ENCODE measurements at regions not wholly inside any gene's neighbourhood (a gene's known extent, or its start where the extent isn't known, plus 50 kb on each side); places are given as distances from the start of the nearest gene placed in this dataset.

DNA sequence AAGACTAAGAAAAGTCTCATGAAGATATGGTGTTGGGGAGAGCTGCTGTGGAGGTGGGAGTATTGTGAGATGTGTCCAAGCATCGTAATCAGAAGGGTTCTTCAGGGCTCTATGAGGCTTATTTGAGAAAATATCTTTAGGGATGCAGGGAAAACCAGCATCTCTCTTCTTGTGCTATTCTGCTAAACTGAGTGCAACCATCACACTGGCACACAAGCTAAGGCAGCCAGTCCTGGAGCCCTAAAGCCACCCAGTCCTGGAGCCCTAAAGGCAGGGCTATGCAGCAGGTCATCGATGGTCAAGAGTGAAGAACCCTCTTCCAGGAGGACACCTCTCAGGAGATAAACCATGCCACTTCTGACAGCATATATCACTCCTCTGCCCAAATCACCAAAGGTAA lies 445.2 kb upstream of the MIR17HG start:
- no peak for DNase-seq (ENCODE audit: low read depth)
- TF ChIP-seq, protein P1, sequence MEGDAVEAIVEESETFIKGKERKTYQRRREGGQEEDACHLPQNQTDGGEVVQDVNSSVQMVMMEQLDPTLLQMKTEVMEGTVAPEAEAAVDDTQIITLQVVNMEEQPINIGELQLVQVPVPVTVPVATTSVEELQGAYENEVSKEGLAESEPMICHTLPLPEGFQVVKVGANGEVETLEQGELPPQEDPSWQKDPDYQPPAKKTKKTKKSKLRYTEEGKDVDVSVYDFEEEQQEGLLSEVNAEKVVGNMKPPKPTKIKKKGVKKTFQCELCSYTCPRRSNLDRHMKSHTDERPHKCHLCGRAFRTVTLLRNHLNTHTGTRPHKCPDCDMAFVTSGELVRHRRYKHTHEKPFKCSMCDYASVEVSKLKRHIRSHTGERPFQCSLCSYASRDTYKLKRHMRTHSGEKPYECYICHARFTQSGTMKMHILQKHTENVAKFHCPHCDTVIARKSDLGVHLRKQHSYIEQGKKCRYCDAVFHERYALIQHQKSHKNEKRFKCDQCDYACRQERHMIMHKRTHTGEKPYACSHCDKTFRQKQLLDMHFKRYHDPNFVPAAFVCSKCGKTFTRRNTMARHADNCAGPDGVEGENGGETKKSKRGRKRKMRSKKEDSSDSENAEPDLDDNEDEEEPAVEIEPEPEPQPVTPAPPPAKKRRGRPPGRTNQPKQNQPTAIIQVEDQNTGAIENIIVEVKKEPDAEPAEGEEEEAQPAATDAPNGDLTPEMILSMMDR (conservative IDR thresholded peaks at IDR 0.05; ENCODE audit: low read depth, low read length) = no peak

DNA sequence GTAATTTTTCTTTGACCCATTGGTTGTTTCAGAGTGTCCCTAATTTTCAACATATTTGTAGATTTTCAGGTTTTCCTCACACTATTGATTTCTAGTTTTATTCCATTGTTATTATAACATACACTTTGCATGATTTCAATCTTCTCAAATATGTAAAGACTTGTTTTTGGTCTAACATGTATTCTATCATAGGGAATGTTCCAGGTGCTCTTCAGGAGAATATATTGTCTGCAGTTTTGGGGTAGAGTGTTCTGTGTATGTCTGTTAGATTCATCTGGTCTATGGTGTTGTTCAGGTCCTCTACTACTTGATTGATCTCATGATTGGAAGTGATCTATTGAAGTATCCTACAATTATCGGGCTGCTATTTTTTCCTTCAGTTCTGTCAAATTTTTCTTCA lies 440.9 kb upstream of the MIR17HG start:
- TF ChIP-seq, protein P1 (conservative IDR thresholded peaks at IDR 0.05; ENCODE audit: low read depth, low read length) = no peak
- DNase-seq (ENCODE audit: low read depth) = no peak
- H3K4me3 ChIP-seq (ENCODE audit: low read depth, low read length) = no peak overlapping the region

More for the DNA sequence above, 445.2 kb upstream of the MIR17HG start:
- H3K4me3 ChIP-seq (ENCODE audit: low read depth, low read length) = no peak overlapping the region

DNA sequence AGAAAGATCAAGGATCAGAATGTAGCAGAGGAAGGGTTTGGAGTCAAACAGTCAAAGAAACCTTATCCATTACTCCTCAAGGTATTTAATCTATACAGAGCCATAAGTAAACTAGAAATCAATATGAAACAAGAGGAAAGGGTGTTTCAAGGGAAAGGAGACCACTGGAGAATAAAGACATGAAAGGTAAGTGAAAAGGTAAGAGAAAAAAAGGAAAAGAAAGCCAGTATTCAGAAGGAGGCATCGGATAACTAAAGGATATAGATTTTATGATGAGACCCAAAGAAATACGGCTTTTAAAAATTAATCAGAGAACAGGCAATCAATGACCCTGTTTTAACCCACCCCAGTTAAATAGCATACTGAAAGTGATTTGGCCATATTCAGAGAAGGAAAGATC lies 438.7 kb upstream of the MIR17HG start:
- TF ChIP-seq, protein P1 (conservative IDR thresholded peaks at IDR 0.05; ENCODE audit: low read depth, low read length) = no peak
- DNase-seq (ENCODE audit: low read depth) = no peak

DNA sequence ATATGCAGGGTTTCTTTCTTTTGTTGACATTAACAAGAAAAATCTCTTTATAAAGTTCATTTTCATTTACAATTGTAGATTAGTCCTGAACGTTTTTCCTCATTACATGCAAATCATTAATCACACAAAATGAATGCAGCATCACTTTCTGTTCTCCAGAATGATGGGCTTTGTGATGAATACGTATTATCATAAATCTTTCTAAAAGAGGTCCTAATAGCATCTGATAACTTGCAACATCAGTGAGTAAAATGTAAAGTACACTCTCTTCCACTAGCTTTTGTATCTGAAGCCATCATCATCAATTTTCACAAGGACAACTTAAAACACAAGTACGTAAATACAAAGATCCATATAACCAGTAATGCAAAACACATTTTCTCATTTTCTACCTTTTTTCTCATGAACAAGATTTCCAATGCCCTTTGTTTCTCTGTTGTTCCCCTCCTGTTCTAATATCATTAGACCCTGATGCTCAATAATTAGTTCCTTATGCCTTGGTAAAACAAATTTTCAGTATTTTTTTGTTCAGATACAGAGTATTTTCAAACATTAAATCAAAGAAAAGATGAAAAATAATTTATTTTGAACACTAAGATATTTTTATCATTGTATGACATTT lies 437.4 kb upstream of the MIR17HG start:
- TF ChIP-seq, protein P1 (conservative IDR thresholded peaks at IDR 0.05; ENCODE audit: low read depth, low read length) = no peak
- no peak overlapping the region for H3K4me3 ChIP-seq (ENCODE audit: low read depth, low read length)
- DNase-seq (ENCODE audit: low read depth) = no peak

More for the DNA sequence above, 438.7 kb upstream of the MIR17HG start:
- H3K4me3 ChIP-seq (ENCODE audit: low read depth, low read length) = no peak overlapping the region

DNA sequence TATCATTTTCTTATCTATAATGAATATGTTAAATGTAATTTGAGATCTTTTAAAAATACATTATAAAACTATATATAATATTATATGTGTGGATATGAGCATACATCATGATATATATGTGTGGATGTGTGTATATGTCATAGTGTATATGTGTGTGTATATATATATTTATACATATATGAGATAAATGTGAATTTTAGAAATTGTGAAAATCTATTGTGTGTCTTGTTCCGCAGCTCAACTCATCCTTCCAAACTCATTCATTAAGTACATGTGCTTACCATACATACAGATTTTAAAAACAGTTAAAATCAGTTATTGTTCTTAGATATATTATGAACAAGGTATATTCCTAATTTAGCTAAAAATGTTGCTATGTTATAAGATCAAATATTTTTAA lies 435.2 kb upstream of the MIR17HG start:
- no peak for DNase-seq (ENCODE audit: low read depth)
- TF ChIP-seq, protein P1 (conservative IDR thresholded peaks at IDR 0.05; ENCODE audit: low read depth, low read length) = no peak
- no peak overlapping the region for H3K4me3 ChIP-seq (ENCODE audit: low read depth, low read length)

DNA sequence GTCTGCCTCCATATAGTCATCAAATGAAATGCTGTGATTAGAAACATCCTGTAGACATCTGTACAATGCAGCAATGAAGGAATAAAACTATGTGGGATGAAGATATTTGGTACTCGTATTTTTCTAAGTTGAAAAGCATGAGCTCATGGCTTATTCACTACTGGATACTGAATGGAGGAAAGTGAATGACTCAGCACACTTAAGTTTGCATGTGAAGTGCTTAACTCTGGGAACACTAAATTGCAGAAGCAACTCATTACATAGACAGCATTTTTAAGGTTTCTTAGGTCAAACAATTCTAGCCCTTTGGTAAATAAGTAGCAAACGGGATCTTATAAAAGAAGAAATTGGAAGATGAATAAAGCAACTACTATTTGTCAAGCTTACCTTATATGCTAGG lies 429.0 kb upstream of the MIR17HG start:
- no peak overlapping the region for H3K4me3 ChIP-seq (ENCODE audit: low read depth, low read length)
- DNase-seq (ENCODE audit: low read depth) = peak; percentile 88
- TF ChIP-seq, protein P1 (conservative IDR thresholded peaks at IDR 0.05; ENCODE audit: low read depth, low read length) = no peak

DNA sequence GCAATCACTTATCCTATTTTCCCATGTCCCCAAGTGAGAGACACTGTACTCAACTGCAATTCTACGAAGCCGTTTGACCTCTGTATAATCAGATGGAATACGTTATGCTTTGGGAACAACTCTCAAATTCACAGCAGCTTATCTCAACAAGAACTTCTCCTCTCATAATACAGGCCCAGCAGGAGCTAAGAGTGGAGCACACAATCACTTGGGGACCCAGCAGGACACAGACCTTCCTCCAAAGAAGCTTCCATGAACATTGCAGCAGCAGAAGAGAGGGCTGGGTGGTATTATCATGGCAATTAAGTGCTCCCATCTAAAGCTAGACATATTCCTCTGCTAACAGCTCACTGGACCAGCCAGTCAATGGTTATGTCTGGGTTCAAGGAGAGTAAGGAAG lies 428.3 kb upstream of the MIR17HG start:
- DNase-seq (ENCODE audit: low read depth) = no peak
- TF ChIP-seq, protein P1 (conservative IDR thresholded peaks at IDR 0.05; ENCODE audit: low read depth, low read length) = no peak
- no peak overlapping the region for H3K4me3 ChIP-seq (ENCODE audit: low read depth, low read length)

All from epithelial cell of proximal tubule (primary cell).